A673 (cell line): ENCODE measurements at regions not wholly inside any gene's neighbourhood (a gene's known extent, or its start where the extent isn't known, plus 50 kb on each side); places are given as distances from the start of the nearest gene placed in this dataset.

ENCODE experiments used
- CTCF ChIP-seq: fragments of 300-800, 200-600 bp; sonication (generic); conservative IDR thresholded peaks from 2 replicates; pipeline ENCODE4 v1.5.1; 2017; ENCODE audit warnings: low read depth, mild to moderate bottlenecking, antibody characterized with exemption, low read length, moderate library complexity, mixed read lengths
- EZH2 ChIP-seq: fragments of 200-600 bp; sonication (generic); IDR thresholded peaks from 2 replicates; pipeline ENCODE4 v1.6.1; 2017; ENCODE audit warnings: borderline replicate concordance, low read depth, mild to moderate bottlenecking, mixed read lengths, antibody characterized with exemption, low read length; ENCODE audit not compliant: poor library complexity, severe bottlenecking

DNA sequence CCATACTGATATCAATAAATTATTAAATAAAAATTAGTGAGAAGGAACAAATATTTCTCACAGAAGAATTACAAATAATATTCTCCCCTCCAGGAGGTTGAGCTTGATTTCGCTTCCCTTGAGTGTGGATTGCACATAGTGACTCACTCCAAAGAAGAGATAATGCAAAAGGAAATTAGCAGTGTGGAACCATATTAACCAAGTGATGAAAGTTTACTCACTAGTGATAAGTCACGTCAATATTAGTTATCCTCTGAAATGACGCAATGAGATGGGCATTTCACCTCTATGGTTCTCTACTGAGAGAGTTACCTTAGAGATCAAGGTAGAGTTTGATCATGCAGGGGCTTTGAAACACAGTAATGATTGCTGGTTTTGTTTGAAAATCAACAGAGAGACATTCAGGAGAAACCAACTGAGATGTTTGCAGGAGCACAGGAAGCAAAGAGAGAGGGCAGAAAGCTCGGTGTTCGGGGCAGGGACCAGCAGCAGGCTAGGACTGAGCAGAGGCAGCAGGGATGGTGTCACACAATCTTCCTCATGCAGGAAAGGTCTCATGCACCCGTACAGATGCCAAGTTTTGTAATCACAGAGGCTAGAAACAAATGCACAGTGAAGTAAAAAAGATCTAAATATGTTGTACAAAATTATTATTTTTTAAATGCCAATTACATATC, 634.5 kb downstream of the QKI start:
- no peak for TF ChIP-seq CTCF
- no peak for TF ChIP-seq EZH2
